ENCODE measurements at regions not wholly inside any gene's neighbourhood (a gene's known extent, or its start where the extent isn't known, plus 50 kb on each side); places are given as distances from the start of the nearest gene placed in this dataset.
"Not testable (repeated sequence)": the region's sequence is repeated elsewhere in the genome, so short reads cannot be mapped to it uniquely, and the experiment has no call there.

DNA sequence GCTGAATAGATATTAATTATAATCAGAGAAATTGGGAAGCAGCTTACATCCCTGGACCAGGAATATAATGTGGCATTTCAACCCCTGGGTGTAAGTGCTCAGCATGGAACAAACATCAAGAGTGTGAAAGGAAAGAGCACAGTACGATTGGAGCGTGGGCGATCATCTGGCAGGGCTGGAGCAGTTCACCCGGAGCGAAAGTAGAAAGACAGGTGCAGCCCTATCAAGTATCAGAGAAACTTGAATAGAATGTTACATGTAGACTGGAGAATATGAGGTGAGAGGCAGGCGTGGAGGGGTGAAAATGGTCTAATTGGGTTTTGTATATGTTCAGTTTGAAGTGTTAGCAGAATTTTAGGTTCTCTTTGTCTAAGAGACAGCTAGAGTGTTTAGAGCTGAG lies 303.0 kb downstream of the MDFIC start:
- Histone ChIP-seq H3K4me3 (ENCODE audit: low read depth in 1 of 2, low read length in 2 of 2) (no peak overlapping the region), H3K27ac (ENCODE audit: low read depth, low read length) (no peak overlapping the region), H3K27me3 (ENCODE audit: control insufficient read depth in 1 of 2, insufficient read depth in 2 of 2, low read length in 2 of 2) (no peaks in the 10 kb centered on the region), H3K4me1 (ENCODE audit: control insufficient read depth in 1 of 2, insufficient read depth in 2 of 2, low read length in 2 of 2) (no peaks in the 10 kb centered on the region), H3K9me3 (ENCODE audit: control insufficient read depth in 1 of 2, low read length in 2 of 2) (no peaks in the 10 kb centered on the region), H3K9ac (ENCODE audit: low read depth in 1 of 2, low read length in 2 of 2) (no peak overlapping the region), H3K36me3 (ENCODE audit: control insufficient read depth in 1 of 2, insufficient read depth in 2 of 2, low read length in 2 of 2) (no peaks in the 10 kb centered on the region)

DNA sequence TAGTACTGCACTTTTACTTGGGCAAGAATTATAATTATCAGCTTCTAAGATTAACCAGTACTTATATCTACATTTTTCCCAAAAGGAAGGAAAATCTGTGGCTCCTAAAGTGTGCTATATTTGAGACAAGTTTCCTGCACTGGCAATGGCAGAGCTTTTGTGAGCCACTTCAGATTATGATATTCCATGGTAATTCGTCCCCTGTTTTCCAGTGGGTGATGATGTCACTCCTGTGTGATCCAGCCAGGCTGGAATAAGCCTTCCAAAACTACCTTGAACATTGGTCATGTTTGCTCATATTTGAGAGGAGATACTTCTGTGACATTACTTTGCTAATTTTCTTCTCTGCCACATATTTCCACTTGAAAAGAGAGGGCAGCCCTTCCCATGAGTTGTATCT lies 302.1 kb downstream of the MDFIC start:
- no peak overlapping the region for H3K27ac ChIP-seq (ENCODE audit: low read depth, low read length)
- no peaks in the 10 kb centered on the region for H3K9me3 ChIP-seq (ENCODE audit: control insufficient read depth in 1 of 2, low read length in 2 of 2)

GRCh38 chr7:115221456-115221855 lies 299.6 kb downstream of the MDFIC start:
- H3K36me3 ChIP-seq (ENCODE audit: control insufficient read depth in 1 of 2, insufficient read depth in 2 of 2, low read length in 2 of 2), result no peaks in the 10 kb centered on the region
- H3K27me3 ChIP-seq (ENCODE audit: control insufficient read depth in 1 of 2, insufficient read depth in 2 of 2, low read length in 2 of 2), result no peaks in the 10 kb centered on the region
- no peak overlapping the region for H3K27ac ChIP-seq (ENCODE audit: low read depth, low read length)
- H3K4me1 ChIP-seq (ENCODE audit: control insufficient read depth in 1 of 2, insufficient read depth in 2 of 2, low read length in 2 of 2), result no peaks in the 10 kb centered on the region
- no peak overlapping the region for H3K9ac ChIP-seq (ENCODE audit: low read depth in 1 of 2, low read length in 2 of 2)
- no peaks in the 10 kb centered on the region for H3K9me3 ChIP-seq (ENCODE audit: control insufficient read depth in 1 of 2, low read length in 2 of 2)
- H3K4me3 ChIP-seq (ENCODE audit: low read depth in 1 of 2, low read length in 2 of 2), result no peak overlapping the region

More for the DNA sequence above, 302.1 kb downstream of the MDFIC start:
- no peak overlapping the region for H3K9ac ChIP-seq (ENCODE audit: low read depth in 1 of 2, low read length in 2 of 2)
- H3K27me3 ChIP-seq (ENCODE audit: control insufficient read depth in 1 of 2, insufficient read depth in 2 of 2, low read length in 2 of 2), result no peaks in the 10 kb centered on the region
- no peaks in the 10 kb centered on the region for H3K36me3 ChIP-seq (ENCODE audit: control insufficient read depth in 1 of 2, insufficient read depth in 2 of 2, low read length in 2 of 2)
- H3K4me3 ChIP-seq (ENCODE audit: low read depth in 1 of 2, low read length in 2 of 2), result no peak overlapping the region
- no peaks in the 10 kb centered on the region for H3K4me1 ChIP-seq (ENCODE audit: control insufficient read depth in 1 of 2, insufficient read depth in 2 of 2, low read length in 2 of 2)

DNA sequence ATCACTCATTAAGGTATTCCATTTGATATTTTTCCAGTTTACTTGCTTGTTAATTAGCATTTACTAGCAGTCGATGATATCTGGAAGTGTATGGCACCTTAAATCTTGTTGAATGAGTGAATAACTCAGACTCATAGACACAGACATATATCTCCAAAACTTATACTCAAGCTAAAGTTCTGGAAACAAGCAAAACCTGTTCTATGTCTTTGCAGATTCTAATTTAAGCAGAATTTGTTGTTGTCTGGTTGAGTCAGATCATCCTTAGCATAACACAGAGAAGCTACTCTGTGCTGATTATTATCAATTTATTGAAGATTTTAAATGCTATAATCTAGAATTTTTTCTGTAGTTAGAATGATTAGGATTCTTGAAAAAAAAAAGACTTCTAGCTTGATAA lies 296.2 kb downstream of the MDFIC start:
- Histone ChIP-seq H3K36me3 (ENCODE audit: control insufficient read depth in 1 of 2, insufficient read depth in 2 of 2, low read length in 2 of 2) (no peaks in the 10 kb centered on the region), H3K27me3 (ENCODE audit: control insufficient read depth in 1 of 2, insufficient read depth in 2 of 2, low read length in 2 of 2) (no peaks in the 10 kb centered on the region), H3K9ac (ENCODE audit: low read depth in 1 of 2, low read length in 2 of 2) (no peak overlapping the region), H3K27ac (ENCODE audit: low read depth, low read length) (no peak overlapping the region), H3K4me1 (ENCODE audit: control insufficient read depth in 1 of 2, insufficient read depth in 2 of 2, low read length in 2 of 2) (no peaks in the 10 kb centered on the region), H3K9me3 (ENCODE audit: control insufficient read depth in 1 of 2, low read length in 2 of 2) (no peaks in the 10 kb centered on the region), H3K4me3 (ENCODE audit: low read depth in 1 of 2, low read length in 2 of 2) (no peak overlapping the region)

- Histone ChIP-seq H3K4me1 (ENCODE audit: control insufficient read depth in 1 of 2, insufficient read depth in 2 of 2, low read length in 2 of 2) (no peaks in the 10 kb centered on the region), H3K9ac (ENCODE audit: low read depth in 1 of 2, low read length in 2 of 2) (no peak overlapping the region), H3K9me3 (ENCODE audit: control insufficient read depth in 1 of 2, low read length in 2 of 2) (no peaks in the 10 kb centered on the region), H3K27ac (ENCODE audit: low read depth, low read length) (no peak overlapping the region), H3K36me3 (ENCODE audit: control insufficient read depth in 1 of 2, insufficient read depth in 2 of 2, low read length in 2 of 2) (no peaks in the 10 kb centered on the region), H3K4me3 (ENCODE audit: low read depth in 1 of 2, low read length in 2 of 2) (no peak overlapping the region), H3K27me3 (ENCODE audit: control insufficient read depth in 1 of 2, insufficient read depth in 2 of 2, low read length in 2 of 2) (no peaks in the 10 kb centered on the region)
Measured at GRCh38 chr7:115217373-115217772, 295.5 kb downstream of the MDFIC start.

DNA sequence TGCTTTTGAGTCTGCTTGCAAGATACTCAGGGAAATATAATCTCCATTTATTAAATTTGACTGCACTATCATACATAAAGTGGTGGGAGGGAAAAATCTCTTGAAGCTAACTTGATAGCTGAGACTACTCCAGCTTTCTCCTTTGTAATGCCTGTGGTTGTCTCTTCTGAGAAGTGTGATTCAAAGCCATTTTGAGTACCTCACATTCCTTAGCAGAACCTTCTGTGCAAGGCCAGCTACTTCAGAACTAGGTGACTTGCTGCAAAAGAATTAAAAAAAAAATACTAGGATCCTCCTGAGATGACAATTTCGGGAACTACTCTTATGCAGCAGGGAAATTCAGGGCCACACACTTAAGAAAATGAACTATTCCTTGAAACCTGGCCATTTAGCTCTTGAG lies 294.8 kb downstream of the MDFIC start:
- H3K9me3 ChIP-seq (ENCODE audit: control insufficient read depth in 1 of 2, low read length in 2 of 2), result no peaks in the 10 kb centered on the region
- no peaks in the 10 kb centered on the region for H3K27me3 ChIP-seq (ENCODE audit: control insufficient read depth in 1 of 2, insufficient read depth in 2 of 2, low read length in 2 of 2)
- H3K36me3 ChIP-seq (ENCODE audit: control insufficient read depth in 1 of 2, insufficient read depth in 2 of 2, low read length in 2 of 2), result no peaks in the 10 kb centered on the region
- H3K4me3 ChIP-seq (ENCODE audit: low read depth in 1 of 2, low read length in 2 of 2), result no peak overlapping the region
- H3K9ac ChIP-seq (ENCODE audit: low read depth in 1 of 2, low read length in 2 of 2), result no peak overlapping the region
- no peaks in the 10 kb centered on the region for H3K4me1 ChIP-seq (ENCODE audit: control insufficient read depth in 1 of 2, insufficient read depth in 2 of 2, low read length in 2 of 2)
- no peak overlapping the region for H3K27ac ChIP-seq (ENCODE audit: low read depth, low read length)

- Histone ChIP-seq H3K4me3 (ENCODE audit: low read depth in 1 of 2, low read length in 2 of 2) (no peak overlapping the region), H3K9me3 (ENCODE audit: control insufficient read depth in 1 of 2, low read length in 2 of 2) (peaks cover 0 to 5% of the 10 kb centered on the region in 2 donors), H3K27ac (ENCODE audit: low read depth, low read length) (no peak overlapping the region), H3K36me3 (ENCODE audit: control insufficient read depth in 1 of 2, insufficient read depth in 2 of 2, low read length in 2 of 2) (no peaks in the 10 kb centered on the region), H3K4me1 (ENCODE audit: control insufficient read depth in 1 of 2, insufficient read depth in 2 of 2, low read length in 2 of 2) (no peaks in the 10 kb centered on the region), H3K9ac (ENCODE audit: low read depth in 1 of 2, low read length in 2 of 2) (no peak overlapping the region), H3K27me3 (ENCODE audit: control insufficient read depth in 1 of 2, insufficient read depth in 2 of 2, low read length in 2 of 2) (no peaks in the 10 kb centered on the region)
Measured at GRCh38 chr7:115211171-115211570, 289.3 kb downstream of the MDFIC start.

- Histone ChIP-seq H3K9ac (ENCODE audit: low read depth in 1 of 2, low read length in 2 of 2) (no peak overlapping the region), H3K27ac (ENCODE audit: low read depth, low read length) (no peak overlapping the region), H3K4me3 (ENCODE audit: low read depth in 1 of 2, low read length in 2 of 2) (no peak overlapping the region), H3K4me1 (ENCODE audit: control insufficient read depth in 1 of 2, insufficient read depth in 2 of 2, low read length in 2 of 2) (no peaks in the 10 kb centered on the region), H3K27me3 (ENCODE audit: control insufficient read depth in 1 of 2, insufficient read depth in 2 of 2, low read length in 2 of 2) (no peaks in the 10 kb centered on the region), H3K36me3 (ENCODE audit: control insufficient read depth in 1 of 2, insufficient read depth in 2 of 2, low read length in 2 of 2) (no peaks in the 10 kb centered on the region), H3K9me3 (ENCODE audit: control insufficient read depth in 1 of 2, low read length in 2 of 2) (peaks cover 0 to 5% of the 10 kb centered on the region in 2 donors)
Measured at GRCh38 chr7:115210552-115210951, 288.7 kb downstream of the MDFIC start.

DNA sequence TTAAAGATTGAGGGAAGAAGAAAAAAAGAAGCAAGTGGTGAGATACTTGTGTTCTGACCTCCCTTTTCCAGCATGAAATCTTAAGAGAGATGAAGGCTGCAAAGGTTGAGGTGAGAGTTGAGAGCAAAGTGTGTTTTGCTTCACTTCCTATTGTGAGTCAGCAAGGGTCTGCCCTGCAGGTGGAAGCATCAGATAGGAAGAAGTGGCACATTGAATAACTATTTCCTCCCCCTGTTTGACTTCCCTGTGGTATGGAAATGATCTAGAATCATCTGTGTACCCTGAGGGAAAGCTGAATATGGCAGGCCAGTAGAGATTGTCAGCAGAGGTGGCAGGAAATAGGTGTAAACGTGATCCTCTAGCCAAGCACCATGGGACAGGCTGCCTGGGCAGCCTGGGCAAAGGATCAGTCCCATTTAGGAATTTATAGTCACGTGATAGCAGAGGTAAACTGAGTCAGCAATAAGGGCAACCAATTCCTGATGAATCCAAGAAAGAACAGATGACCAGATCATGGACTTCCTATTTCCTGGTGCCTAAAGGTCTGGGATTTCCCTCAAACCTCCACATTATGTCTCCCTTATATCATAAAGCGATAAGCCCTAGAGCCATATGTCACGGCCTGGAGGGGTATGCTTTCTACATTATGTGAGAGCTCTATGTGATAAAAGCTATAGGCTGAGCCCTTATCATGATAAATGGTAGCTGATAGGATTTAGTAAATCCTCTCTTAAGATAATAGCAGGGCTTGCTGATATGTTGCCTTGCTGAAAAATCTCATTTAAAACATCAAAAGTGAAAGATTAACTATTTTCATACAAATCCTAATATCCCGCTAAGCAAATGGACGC lies 287.0 kb downstream of the MDFIC start:
- Histone ChIP-seq H3K4me3 (ENCODE audit: low read depth in 1 of 2, low read length in 2 of 2) (no peak overlapping the region), H3K27me3 (ENCODE audit: control insufficient read depth in 1 of 2, insufficient read depth in 2 of 2, low read length in 2 of 2) (no peaks in the 10 kb centered on the region), H3K9ac (ENCODE audit: low read depth in 1 of 2, low read length in 2 of 2) (no peak overlapping the region), H3K4me1 (ENCODE audit: control insufficient read depth in 1 of 2, insufficient read depth in 2 of 2, low read length in 2 of 2) (no peaks in the 10 kb centered on the region), H3K36me3 (ENCODE audit: control insufficient read depth in 1 of 2, insufficient read depth in 2 of 2, low read length in 2 of 2) (no peaks in the 10 kb centered on the region), H3K9me3 (ENCODE audit: control insufficient read depth in 1 of 2, low read length in 2 of 2) (peaks cover 0 to 5% of the 10 kb centered on the region in 2 donors), H3K27ac (ENCODE audit: low read depth, low read length) (no peak overlapping the region)

GRCh38 chr7:115206374-115206773 lies 284.5 kb downstream of the MDFIC start:
- H3K4me3 ChIP-seq (ENCODE audit: low read depth in 1 of 2, low read length in 2 of 2); H3K4me1 ChIP-seq (ENCODE audit: control insufficient read depth in 1 of 2, insufficient read depth in 2 of 2, low read length in 2 of 2); H3K36me3 ChIP-seq (ENCODE audit: control insufficient read depth in 1 of 2, insufficient read depth in 2 of 2, low read length in 2 of 2); H3K27me3 ChIP-seq (ENCODE audit: control insufficient read depth in 1 of 2, insufficient read depth in 2 of 2, low read length in 2 of 2); H3K9ac ChIP-seq (ENCODE audit: low read depth in 1 of 2, low read length in 2 of 2); H3K27ac ChIP-seq (ENCODE audit: low read depth, low read length); H3K9me3 ChIP-seq (ENCODE audit: control insufficient read depth in 1 of 2, low read length in 2 of 2): not testable (repeated sequence)
